Adrenal gland (tissue), 9 donors: ENCODE measurements at regions not wholly inside any gene's neighbourhood (a gene's known extent, or its start where the extent isn't known, plus 50 kb on each side); places are given as distances from the start of the nearest gene placed in this dataset.
A peak's percentile ranks its signal among the peaks of the same experiment; 100 is the strongest.

Source experiments
- DNase-seq, 7 donors: peaks; one replicate each; pipeline ENCODE4 v3.0.0-alpha.2; 2019 to 2020
- H3K27ac ChIP-seq, 5 donors: fragments of 200-600 bp; sonication (generic) in 4 of 5; 1 replicate in 3 of 5; 2 replicates in 2 of 5; pipeline versions ENCODE4 v1.5.1 to v1.8.0; 2016 to 2020; ENCODE audit warnings: mild to moderate bottlenecking in 1 of 5
- H3K27me3 ChIP-seq: fragments of 200-600 bp; 2 replicates; pipeline ENCODE4 v1.8.0; 2021
- H3K36me3 ChIP-seq, 2 donors: fragments of 200-600 bp; replicated peaks in 1 of 2; 1 replicate in 1 of 2; 2 replicates in 1 of 2; pipeline versions ENCODE4 v1.5.1 to v1.8.0; 2018 to 2022
- H3K4me1 ChIP-seq, 2 donors: fragments of 200-600 bp; replicated peaks in 1 of 2; 1 replicate in 1 of 2; 2 replicates in 1 of 2; pipeline versions ENCODE4 v1.5.1 to v1.8.0; 2018 to 2021
- H3K4me3 ChIP-seq, 4 donors: fragments of 200-600 bp; sonication (generic) in 3 of 4; one replicate each; pipeline ENCODE4 v1.5.1; 2016 to 2018
- H3K9me3 ChIP-seq, 3 donors: fragments of 200-600 bp; sonication (generic) in 1 of 3; replicated peaks in 1 of 3; 1 replicate in 2 of 3; 2 replicates in 1 of 3; pipeline versions ENCODE4 v1.5.1 to v1.8.0; 2016 to 2021
- POLR2A ChIP-seq, 2 donors: fragments of 450-650 bp; IDR thresholded peaks; one replicate each; pipeline ENCODE4 v1.6.1; 2017; ENCODE audit warnings: antibody characterized with exemption in 2 of 2, mild to moderate bottlenecking in 2 of 2, moderate library complexity in 1 of 2
- WGBS, 4 donors: extraction: QIAGEN DNeasy Blood & Tissue Kit in 2 of 4; methylation state at CpG; one replicate each; pipeline versions ENCODE4 v1.1.5 to v1.1.7; 2013 to 2017; 5-methylcytosine and 5-hydroxymethylcytosine counted together
- intact Hi-C, 2 donors: fragments of 100-400 bp; cut with DNase I; formaldehyde crosslinking; loops; one replicate each; pipeline versions ENCODE4 v1.14.1 to v1.15.0; 2022 to 2023
- TF ChIP-seq, protein P1 (sequence below), 6 experiments: fragments of 450-650 bp in 4 of 6; fragments of 200-600 bp in 2 of 6; sonication (generic) in 1 of 6; IDR thresholded peaks; 1 replicate in 5 of 6; 2 replicates in 1 of 6; pipeline versions ENCODE4 v1.5.1 to v1.8.0; 2016 to 2021; ENCODE audit warnings: antibody characterized with exemption in 6 of 6, mild to moderate bottlenecking in 2 of 6, moderate library complexity in 1 of 6
- donor health status: healthy with polysubstance abuse.
- donor health status: Bipolar disorder and iron deficiency.
- donor health status: DM: yes; HTN: yes; CAD: no.
- donor health status: DM: no; HTN: no; CAD: no.
- donor health status: DM: no; HTN: no; CAD: no.

- WGBS, 4 donors, result 59 to 73% (median 71%) methylated on average over 5 to 6 of the region's 6 CpGs
- H3K36me3 ChIP-seq, result no peaks in the 10 kb centered on the region
- DNase-seq, result peak in 1 of 7 donors; percentile 30
- H3K4me1 ChIP-seq, result no peaks in the 10 kb centered on the region
- no peak overlapping the region for H3K27ac ChIP-seq
- H3K9me3 ChIP-seq, result no peaks in the 10 kb centered on the region
- no peak overlapping the region for H3K4me3 ChIP-seq
- intact Hi-C loops, result loop anchor here in 1 of 2 donors (5.0 kb wide), 1 partner anchor 168 kb away; no protein-coding TSS in a partner anchor
- TF ChIP-seq, protein P1, sequence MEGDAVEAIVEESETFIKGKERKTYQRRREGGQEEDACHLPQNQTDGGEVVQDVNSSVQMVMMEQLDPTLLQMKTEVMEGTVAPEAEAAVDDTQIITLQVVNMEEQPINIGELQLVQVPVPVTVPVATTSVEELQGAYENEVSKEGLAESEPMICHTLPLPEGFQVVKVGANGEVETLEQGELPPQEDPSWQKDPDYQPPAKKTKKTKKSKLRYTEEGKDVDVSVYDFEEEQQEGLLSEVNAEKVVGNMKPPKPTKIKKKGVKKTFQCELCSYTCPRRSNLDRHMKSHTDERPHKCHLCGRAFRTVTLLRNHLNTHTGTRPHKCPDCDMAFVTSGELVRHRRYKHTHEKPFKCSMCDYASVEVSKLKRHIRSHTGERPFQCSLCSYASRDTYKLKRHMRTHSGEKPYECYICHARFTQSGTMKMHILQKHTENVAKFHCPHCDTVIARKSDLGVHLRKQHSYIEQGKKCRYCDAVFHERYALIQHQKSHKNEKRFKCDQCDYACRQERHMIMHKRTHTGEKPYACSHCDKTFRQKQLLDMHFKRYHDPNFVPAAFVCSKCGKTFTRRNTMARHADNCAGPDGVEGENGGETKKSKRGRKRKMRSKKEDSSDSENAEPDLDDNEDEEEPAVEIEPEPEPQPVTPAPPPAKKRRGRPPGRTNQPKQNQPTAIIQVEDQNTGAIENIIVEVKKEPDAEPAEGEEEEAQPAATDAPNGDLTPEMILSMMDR (IDR thresholded peaks at IDR 0.05), result peak in 5 of 6 experiments; percentile 11 to 28 (median 16)
- TF ChIP-seq POLR2A (IDR thresholded peaks at IDR 0.05), result no peak
- no peaks in the 10 kb centered on the region for H3K27me3 ChIP-seq
These were observed 257.8 kb downstream of the CDC5L start for GRCh38 chr6:44645276-44645675.

DNA sequence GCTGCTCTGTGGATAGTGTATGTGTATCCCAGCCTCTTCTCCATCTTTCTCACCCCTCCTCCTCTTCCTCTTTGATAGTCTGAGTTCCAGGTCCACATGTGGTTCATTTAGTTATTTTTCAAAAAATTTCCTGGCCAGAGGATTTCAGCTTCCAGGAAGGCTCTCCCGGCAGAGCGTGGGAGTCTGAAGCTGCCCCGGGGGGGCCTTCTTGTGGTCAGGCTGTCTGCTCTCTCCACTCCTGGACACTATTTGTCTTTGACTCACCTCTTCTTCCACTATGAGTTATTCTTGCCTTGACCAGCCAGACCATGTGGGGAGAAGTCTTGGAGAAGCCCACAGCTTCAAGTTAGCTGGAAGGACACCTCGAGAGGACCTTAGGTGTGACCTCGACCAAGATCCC lies 258.8 kb downstream of the CDC5L start:
- intact Hi-C loops, result loop anchor here in 1 of 2 donors (5.0 kb wide), 1 partner anchor 169 kb away; no protein-coding TSS in a partner anchor
- TF ChIP-seq, protein P1 (IDR thresholded peaks at IDR 0.05), result no peak
- TF ChIP-seq POLR2A (IDR thresholded peaks at IDR 0.05), result no peak
- Histone ChIP-seq H3K27me3 (no peaks in the 10 kb centered on the region), H3K4me3 (no peak overlapping the region), H3K9me3 (no peaks in the 10 kb centered on the region), H3K27ac (no peak overlapping the region), H3K4me1 (no peaks in the 10 kb centered on the region), H3K36me3 (no peaks in the 10 kb centered on the region)
- 83 to 94% (median 87%) methylated on average over 5 of the region's 5 CpGs for WGBS, 4 donors
- no peak for DNase-seq

DNA sequence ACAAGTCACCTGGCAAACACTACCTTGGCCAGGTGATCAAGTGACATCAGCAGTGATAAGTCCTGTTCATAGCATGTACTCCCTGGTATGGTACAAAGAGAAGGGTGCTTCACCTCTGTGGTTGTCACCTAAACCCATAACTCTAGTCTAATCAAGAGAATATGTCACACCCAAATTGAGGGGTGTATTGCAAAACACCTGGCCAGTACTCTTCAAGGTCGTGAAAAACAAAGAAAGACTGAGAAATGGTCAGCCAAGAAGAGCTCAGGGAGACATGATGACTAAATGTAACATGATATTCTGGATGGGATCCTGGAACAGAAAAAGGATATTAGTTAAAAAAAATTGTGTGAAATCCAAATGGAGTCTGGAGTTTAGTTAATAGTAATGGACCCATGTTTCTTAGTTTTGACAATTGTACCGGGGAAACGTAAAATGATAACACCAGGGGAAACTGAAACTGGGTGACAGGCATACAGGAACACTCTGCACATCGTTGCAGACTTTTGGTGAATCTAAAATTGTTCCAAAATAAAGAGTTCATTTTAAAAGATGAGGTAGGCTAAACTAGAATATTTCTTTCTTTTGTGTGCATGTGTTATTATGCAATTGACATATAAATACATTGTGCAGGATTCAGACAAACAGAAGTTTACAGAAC lies 262.0 kb downstream of the CDC5L start:
- no peaks in the 10 kb centered on the region for H3K4me1 ChIP-seq
- H3K36me3 ChIP-seq, result no peaks in the 10 kb centered on the region
- H3K27ac ChIP-seq, result no peak overlapping the region

GRCh38 chr6:44650495-44650894 lies 263.0 kb downstream of the CDC5L start:
- Histone ChIP-seq H3K4me1 (peaks cover 0 to 6% of the 10 kb centered on the region in 2 donors), H3K36me3 (no peaks in the 10 kb centered on the region), H3K27ac (no peak overlapping the region), H3K4me3 (no peak overlapping the region), H3K9me3 (no peaks in the 10 kb centered on the region), H3K27me3 (no peaks in the 10 kb centered on the region)
- WGBS, 4 donors, result 82 to 93% (median 85%) methylated on average over 6 of the region's 6 CpGs
- no peak for TF ChIP-seq POLR2A (IDR thresholded peaks at IDR 0.05)
- TF ChIP-seq, protein P1 (IDR thresholded peaks at IDR 0.05), result no peak
- DNase-seq, result no peak
- intact Hi-C loops, result loop anchor here (10.0 kb wide), 2 partner anchors 774 to 1064 kb away; no protein-coding TSS in a partner anchor

More for the DNA sequence above, 262.0 kb downstream of the CDC5L start:
- no peak for TF ChIP-seq POLR2A (IDR thresholded peaks at IDR 0.05)
- TF ChIP-seq, protein P1 (IDR thresholded peaks at IDR 0.05), result no peak
- WGBS, 4 donors, result 30 to 46% (median 40%) methylated on average over 4 of the region's 4 CpGs
- intact Hi-C loops, result loop anchor here (5.0 to 10.0 kb wide), 3 partner anchors 172 to 1065 kb away; no protein-coding TSS in a partner anchor
- Histone ChIP-seq H3K4me3 (no peak overlapping the region), H3K9me3 (no peaks in the 10 kb centered on the region), H3K27me3 (no peaks in the 10 kb centered on the region)
- DNase-seq, result peak in 1 of 7 donors; percentile 25
